ENCODE measurements at regions not wholly inside any gene's neighbourhood (a gene's known extent, or its start where the extent isn't known, plus 50 kb on each side); places are given as distances from the start of the nearest gene placed in this dataset.

DNA sequence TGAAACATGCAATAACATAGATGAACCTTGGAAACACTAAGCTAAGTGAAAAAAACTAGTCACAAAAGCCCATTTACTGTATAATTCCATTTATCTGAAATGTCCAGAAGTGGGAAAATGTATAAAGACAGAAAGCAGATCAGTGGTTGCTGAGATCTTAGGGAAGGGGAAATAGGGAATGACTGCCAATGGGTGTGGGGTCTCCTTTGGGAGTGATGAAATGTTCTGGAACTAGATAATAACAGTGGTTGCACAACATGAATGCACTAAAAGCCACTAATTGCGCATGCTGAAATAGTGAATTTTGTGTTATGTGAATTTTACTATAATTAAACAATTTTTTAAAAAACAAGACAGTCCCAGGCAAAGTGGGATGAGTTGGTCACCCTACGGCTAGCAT lies 472.8 kb downstream of the CCDC171 start:
- TF ChIP-seq, protein P1, sequence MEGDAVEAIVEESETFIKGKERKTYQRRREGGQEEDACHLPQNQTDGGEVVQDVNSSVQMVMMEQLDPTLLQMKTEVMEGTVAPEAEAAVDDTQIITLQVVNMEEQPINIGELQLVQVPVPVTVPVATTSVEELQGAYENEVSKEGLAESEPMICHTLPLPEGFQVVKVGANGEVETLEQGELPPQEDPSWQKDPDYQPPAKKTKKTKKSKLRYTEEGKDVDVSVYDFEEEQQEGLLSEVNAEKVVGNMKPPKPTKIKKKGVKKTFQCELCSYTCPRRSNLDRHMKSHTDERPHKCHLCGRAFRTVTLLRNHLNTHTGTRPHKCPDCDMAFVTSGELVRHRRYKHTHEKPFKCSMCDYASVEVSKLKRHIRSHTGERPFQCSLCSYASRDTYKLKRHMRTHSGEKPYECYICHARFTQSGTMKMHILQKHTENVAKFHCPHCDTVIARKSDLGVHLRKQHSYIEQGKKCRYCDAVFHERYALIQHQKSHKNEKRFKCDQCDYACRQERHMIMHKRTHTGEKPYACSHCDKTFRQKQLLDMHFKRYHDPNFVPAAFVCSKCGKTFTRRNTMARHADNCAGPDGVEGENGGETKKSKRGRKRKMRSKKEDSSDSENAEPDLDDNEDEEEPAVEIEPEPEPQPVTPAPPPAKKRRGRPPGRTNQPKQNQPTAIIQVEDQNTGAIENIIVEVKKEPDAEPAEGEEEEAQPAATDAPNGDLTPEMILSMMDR (conservative IDR thresholded peaks at IDR 0.05; ENCODE audit: low read length), result no peak
- DNase-seq (ENCODE audit: low read depth), result no peak

GRCh38 chr9:16026886-16027285 lies 474.0 kb downstream of the CCDC171 start:
- TF ChIP-seq, protein P1 (conservative IDR thresholded peaks at IDR 0.05; ENCODE audit: low read length), result no peak
- no peak overlapping the region for H3K4me3 ChIP-seq (ENCODE audit: low read length)
- no peak for DNase-seq (ENCODE audit: low read depth)

More for the DNA sequence above, 472.8 kb downstream of the CCDC171 start:
- H3K4me3 ChIP-seq (ENCODE audit: low read length), result no peak overlapping the region

DNA sequence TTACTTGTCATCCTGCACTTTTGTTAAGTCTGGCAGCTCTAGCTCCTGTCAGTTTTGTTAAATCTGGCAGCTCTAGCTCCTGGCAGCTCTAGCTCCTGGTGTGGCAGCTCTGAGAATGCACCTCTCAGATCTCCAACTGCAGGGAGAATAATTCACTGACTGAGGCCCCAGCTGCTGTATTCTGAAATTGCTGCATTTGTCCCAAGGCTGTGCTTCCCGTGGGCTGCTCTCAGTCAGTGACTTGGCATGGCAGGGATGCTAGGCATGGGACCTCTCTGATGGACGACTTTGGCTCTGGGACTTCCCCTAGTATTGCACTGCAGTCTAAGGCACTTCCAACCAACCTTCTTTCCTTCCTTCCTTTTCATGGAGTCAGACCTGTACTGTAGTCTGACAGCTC lies 475.7 kb downstream of the CCDC171 start:
- peak; percentile 58 for DNase-seq (ENCODE audit: low read depth)
- TF ChIP-seq, protein P1 (conservative IDR thresholded peaks at IDR 0.05; ENCODE audit: low read length), result 0 out of 2 replicates have a peak, but pooled peaks have one; percentile 6
- no peak overlapping the region for H3K4me3 ChIP-seq (ENCODE audit: low read length)

DNA sequence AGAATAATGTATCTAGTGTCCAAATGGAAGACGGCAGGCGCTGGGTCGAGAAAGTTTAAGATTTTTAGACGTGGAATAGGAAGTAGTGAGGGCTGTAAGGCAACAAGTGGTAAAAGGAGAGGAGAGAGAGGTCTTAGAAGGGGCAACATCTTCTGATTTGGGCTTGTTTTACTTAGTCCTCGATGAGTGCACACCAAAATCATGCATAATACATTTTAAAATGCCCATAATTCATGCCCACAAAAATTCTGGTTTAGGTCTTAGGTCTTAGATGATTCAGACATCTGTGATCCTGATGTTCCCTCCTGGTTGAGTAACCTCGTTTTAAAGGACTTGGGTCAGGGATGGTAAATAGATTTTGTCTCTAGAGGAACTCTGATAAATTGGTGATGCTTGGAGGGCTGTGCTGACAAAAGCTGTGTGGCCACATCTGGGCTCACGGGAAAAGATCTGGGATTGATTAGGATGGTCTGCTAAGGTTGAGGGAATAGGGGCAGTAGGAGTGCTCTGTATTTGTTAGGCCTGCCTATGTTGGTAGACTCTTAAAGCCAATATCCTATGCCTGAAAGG lies 476.3 kb downstream of the CCDC171 start:
- peak; percentile 95 for DNase-seq (ENCODE audit: low read depth)
- no peak overlapping the region for H3K4me3 ChIP-seq (ENCODE audit: low read length)
- TF ChIP-seq, protein P1 (conservative IDR thresholded peaks at IDR 0.05; ENCODE audit: low read length), result no peak

DNA sequence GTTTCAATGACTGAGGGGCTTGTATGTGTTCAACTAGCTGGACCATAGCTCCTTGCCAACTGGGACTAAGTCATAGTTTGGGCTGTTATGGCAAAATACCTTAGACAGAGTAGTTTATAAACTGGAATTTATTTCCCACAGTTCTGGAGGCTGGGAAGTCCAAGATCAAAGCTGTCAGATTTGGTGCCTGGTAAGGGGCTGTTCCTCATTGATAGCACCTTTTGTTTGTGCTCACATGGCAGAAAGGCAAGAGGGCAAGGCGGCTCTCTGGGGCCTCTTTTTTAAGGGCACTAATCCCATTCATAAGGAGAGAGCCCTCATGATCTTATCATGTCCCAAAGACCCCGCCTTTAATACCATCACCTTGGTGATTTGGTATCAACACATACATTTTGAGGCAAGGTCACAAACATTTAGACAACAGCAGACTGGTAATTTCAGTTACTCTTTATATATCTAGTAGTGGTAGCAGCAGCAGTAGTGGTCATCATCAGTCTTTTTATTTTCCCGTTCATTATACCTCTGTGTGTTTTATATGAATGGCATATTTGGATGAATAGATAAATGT lies 477.0 kb downstream of the CCDC171 start:
- no peak overlapping the region for H3K4me3 ChIP-seq (ENCODE audit: low read length)
- TF ChIP-seq, protein P1 (conservative IDR thresholded peaks at IDR 0.05; ENCODE audit: low read length), result no peak
- DNase-seq (ENCODE audit: low read depth), result no peak

DNA sequence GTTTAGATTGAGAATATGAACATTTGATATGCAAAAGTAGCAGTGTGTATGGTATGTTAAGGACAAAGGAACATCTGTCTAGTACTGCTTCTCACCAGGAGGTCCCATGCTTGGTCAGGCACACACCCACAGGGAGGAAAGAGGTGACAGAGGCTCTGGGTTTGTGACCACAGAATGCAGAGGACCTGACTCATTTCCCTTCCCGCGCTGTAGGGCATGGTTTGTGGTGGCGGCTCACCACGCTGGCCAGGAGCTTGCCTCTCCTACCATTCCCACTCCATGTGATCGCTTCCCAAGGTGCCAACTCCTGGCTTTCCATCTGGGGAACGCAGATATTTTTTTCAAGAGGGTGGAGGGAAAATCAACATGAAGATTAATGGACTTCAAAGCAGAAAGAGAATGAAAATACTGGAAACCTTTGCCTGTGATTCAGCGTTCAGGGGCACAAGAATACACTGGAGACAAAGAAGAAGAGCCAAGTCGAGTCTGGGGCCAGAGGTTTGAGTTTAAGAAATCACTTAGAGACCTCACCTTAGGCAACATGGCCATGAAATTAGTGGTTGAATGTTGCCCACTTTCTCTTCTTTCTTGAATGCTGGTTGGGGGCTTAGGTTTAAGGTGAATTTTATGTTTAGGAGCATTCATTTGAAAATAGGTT lies 477.8 kb downstream of the CCDC171 start:
- TF ChIP-seq, protein P1 (conservative IDR thresholded peaks at IDR 0.05; ENCODE audit: low read length), result no peak
- H3K4me3 ChIP-seq (ENCODE audit: low read length), result no peak overlapping the region
- peak; percentile 92 for DNase-seq (ENCODE audit: low read depth)

- TF ChIP-seq, protein P1 (conservative IDR thresholded peaks at IDR 0.05; ENCODE audit: low read length), result no peak
- DNase-seq (ENCODE audit: low read depth), result no peak
- H3K4me3 ChIP-seq (ENCODE audit: low read length), result no peak overlapping the region
Observed at GRCh38 chr9:16031486-16031885, 478.6 kb downstream of the CCDC171 start.

All from AG10803 (cell line).